Smooth muscle cell (in vitro differentiated cells): ENCODE measurements at regions not wholly inside any gene's neighbourhood (a gene's known extent, or its start where the extent isn't known, plus 50 kb on each side); places are given as distances from the start of the nearest gene placed in this dataset.

ENCODE experiments used
- DNase-seq: peaks from one replicate; lab custom pipeline; 2025; ENCODE audit not compliant: unreplicated experiment; lab: John Stamatoyannopoulos, UW
- H2AFZ ChIP-seq: fragments of 200-600 bp; sonication (generic); 2 replicates; pipeline ENCODE4 v1.6.0; 2016; ENCODE audit warnings: antibody characterized with exemption, low read depth, mild to moderate bottlenecking
- H3F3A ChIP-seq: fragments of 200-600 bp; sonication (generic); 2 replicates; pipeline ENCODE4 v1.6.0; 2017; ENCODE audit warnings: antibody characterized with exemption, low read depth
- H3K27ac ChIP-seq: fragments of 200-600 bp; sonication (generic); 2 replicates; pipeline ENCODE4 v1.5.1; 2016; ENCODE audit warnings: low read depth, mild to moderate bottlenecking
- H3K27me3 ChIP-seq: fragments of 200-600 bp; sonication (generic); 2 replicates; pipeline ENCODE4 v1.6.1; 2016; ENCODE audit warnings: low read depth, mild to moderate bottlenecking
- H3K36me3 ChIP-seq: fragments of 200-600 bp; sonication (generic); 2 replicates; pipeline ENCODE4 v1.5.1; 2016; ENCODE audit warnings: low read depth
- H3K4me1 ChIP-seq: fragments of 200-600 bp; sonication (generic); 2 replicates; pipeline ENCODE4 v1.5.1; 2016; ENCODE audit warnings: low read depth
- H3K4me2 ChIP-seq: fragments of 200-600 bp; sonication (generic); 2 replicates; pipeline ENCODE4 v1.6.0; 2016; ENCODE audit warnings: mild to moderate bottlenecking
- H3K4me3 ChIP-seq: fragments of 200-600 bp; sonication (generic); 2 replicates; pipeline ENCODE4 v1.5.1; 2016; ENCODE audit warnings: mild to moderate bottlenecking
- H3K79me2 ChIP-seq: fragments of 200-600 bp; sonication (generic); 2 replicates; pipeline ENCODE4 v1.6.0; 2016; ENCODE audit warnings: low read depth, mild to moderate bottlenecking
- H3K9ac ChIP-seq: fragments of 200-600 bp; sonication (generic); 2 replicates; pipeline ENCODE4 v1.6.0; 2016; ENCODE audit warnings: low read depth
- H3K9me3 ChIP-seq: fragments of 200-600 bp; sonication (generic); replicated peaks from 2 replicates; pipeline ENCODE4 v1.5.1; 2016; ENCODE audit warnings: low read depth
- H4K20me1 ChIP-seq: fragments of 200-600 bp; sonication (generic); 2 replicates; pipeline ENCODE4 v1.6.0; 2016; ENCODE audit warnings: low read depth
- WGBS: methylation state at CpG from one replicate; pipeline ENCODE4 v1.1.7; 2016; ENCODE audit warnings: low lambda C conversion rate; 5-methylcytosine and 5-hydroxymethylcytosine counted together
- TF ChIP-seq, protein P1 (sequence below): fragments of 200-600 bp; sonication (generic); IDR thresholded peaks from 2 replicates; pipeline ENCODE4 v1.5.1; 2017; ENCODE audit warnings: borderline replicate concordance, mild to moderate bottlenecking, antibody characterized with exemption; ENCODE audit not compliant: insufficient read depth, poor library complexity, severe bottlenecking

DNA sequence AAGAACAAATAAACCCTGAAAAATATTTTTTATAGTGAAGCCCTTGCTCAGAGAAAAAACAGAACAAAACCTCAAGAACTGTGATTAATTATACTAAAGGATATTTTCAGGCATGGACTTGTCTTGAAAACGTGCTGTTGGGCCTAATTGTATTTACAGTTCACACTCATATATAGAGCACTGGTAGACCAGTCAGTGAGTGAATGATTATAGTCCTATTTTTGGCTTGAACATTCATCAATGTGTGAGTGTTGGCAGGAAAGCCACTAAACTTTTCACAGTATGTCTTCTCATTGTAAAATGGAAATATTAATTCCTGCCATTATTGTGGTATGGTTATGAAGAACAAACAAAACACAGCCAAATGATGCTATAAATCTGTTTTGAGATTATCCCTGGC is 462.8 kb downstream of the KCNA4 start:
- 41% methylated on average over 1 of the region's 1 CpG for WGBS
- H3K9ac ChIP-seq: no peak overlapping the region
- no peaks in the 10 kb centered on the region for H3K36me3 ChIP-seq
- DNase-seq: no peak
- no peak overlapping the region for H3K4me3 ChIP-seq
- H3K27me3 ChIP-seq: no peaks in the 10 kb centered on the region
- H3K4me2 ChIP-seq: no peak overlapping the region
- TF ChIP-seq, protein P1, sequence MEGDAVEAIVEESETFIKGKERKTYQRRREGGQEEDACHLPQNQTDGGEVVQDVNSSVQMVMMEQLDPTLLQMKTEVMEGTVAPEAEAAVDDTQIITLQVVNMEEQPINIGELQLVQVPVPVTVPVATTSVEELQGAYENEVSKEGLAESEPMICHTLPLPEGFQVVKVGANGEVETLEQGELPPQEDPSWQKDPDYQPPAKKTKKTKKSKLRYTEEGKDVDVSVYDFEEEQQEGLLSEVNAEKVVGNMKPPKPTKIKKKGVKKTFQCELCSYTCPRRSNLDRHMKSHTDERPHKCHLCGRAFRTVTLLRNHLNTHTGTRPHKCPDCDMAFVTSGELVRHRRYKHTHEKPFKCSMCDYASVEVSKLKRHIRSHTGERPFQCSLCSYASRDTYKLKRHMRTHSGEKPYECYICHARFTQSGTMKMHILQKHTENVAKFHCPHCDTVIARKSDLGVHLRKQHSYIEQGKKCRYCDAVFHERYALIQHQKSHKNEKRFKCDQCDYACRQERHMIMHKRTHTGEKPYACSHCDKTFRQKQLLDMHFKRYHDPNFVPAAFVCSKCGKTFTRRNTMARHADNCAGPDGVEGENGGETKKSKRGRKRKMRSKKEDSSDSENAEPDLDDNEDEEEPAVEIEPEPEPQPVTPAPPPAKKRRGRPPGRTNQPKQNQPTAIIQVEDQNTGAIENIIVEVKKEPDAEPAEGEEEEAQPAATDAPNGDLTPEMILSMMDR: no peak
- no peaks in the 10 kb centered on the region for H4K20me1 ChIP-seq
- no peaks in the 10 kb centered on the region for H3K9me3 ChIP-seq
- no peaks in the 10 kb centered on the region for H3K79me2 ChIP-seq
- H3K27ac ChIP-seq: no peak overlapping the region
- no peaks in the 10 kb centered on the region for H3K4me1 ChIP-seq
- H3F3A ChIP-seq: no peaks in the 10 kb centered on the region
- no peak overlapping the region for H2AFZ ChIP-seq

DNA sequence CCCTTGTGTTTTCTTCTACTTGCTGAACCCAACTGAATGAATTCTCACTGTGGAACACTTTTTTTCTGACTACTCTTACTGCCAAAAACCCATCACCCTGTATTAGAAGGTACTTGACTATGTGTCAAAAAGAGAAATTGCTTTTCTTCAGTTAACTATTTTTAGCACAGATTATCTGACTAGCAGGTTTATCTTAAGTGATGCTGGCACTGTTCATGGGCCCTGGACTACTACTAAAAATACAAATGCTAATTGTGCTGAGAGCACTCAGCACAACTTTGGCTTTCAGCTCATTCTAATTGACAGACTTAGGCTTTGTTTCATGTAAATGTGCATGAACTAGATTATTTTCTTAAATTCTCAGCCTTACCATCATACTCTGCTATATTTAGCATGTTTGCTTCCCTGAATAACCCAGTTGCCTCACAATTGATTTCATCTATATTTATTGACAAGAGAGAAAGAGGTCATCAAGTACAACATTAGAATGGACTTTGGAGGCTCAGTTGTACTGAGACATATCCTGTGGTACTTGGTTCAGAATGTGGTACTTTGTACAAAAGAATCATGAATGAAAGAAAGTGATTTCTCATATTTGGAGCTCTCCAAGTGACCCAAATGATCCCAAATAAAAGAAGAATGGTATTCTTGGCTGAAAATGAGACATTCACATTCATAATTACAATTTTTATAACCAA is 478.3 kb downstream of the KCNA4 start:
- no peaks in the 10 kb centered on the region for H3F3A ChIP-seq
- no peak overlapping the region for H3K9ac ChIP-seq
- no peaks in the 10 kb centered on the region for H4K20me1 ChIP-seq
- H3K27ac ChIP-seq: no peak overlapping the region
- no peak for DNase-seq
- no peak overlapping the region for H3K4me3 ChIP-seq
- no peaks in the 10 kb centered on the region for H3K36me3 ChIP-seq
- TF ChIP-seq, protein P1: no peak
- H3K4me1 ChIP-seq: no peaks in the 10 kb centered on the region
- H3K79me2 ChIP-seq: no peaks in the 10 kb centered on the region
- H2AFZ ChIP-seq: no peak overlapping the region
- no peaks in the 10 kb centered on the region for H3K27me3 ChIP-seq
- no peaks in the 10 kb centered on the region for H3K9me3 ChIP-seq
- H3K4me2 ChIP-seq: no peak overlapping the region

DNA sequence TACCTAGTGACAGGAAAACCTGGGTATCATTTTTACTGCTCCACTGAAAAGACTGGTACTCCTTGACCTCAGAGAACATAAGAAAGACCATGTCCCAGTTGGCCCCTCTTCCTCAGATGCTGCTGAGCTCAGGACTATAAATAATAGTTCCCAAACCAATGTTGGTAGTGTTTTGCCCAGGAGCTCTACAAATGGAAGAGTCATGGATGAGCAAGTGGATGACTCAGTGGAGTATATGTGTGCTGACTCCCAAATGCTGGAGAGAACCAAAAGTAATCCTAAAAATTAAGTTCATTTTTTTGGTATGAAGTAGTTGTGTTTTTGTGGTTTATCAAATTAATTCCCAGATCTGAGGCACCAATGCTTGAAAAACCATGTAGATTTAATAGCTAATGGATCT is 482.0 kb downstream of the KCNA4 start:
- Histone ChIP-seq H4K20me1 (no peaks in the 10 kb centered on the region), H3K4me3 (no peak overlapping the region), H3K79me2 (no peaks in the 10 kb centered on the region), H3K4me1 (no peaks in the 10 kb centered on the region), H3K27me3 (no peaks in the 10 kb centered on the region), H3K36me3 (no peaks in the 10 kb centered on the region), H3F3A (no peaks in the 10 kb centered on the region), H3K9ac (no peak overlapping the region), H3K27ac (no peak overlapping the region), H3K9me3 (no peaks in the 10 kb centered on the region), H3K4me2 (no peak overlapping the region), H2AFZ (no peak overlapping the region)
- TF ChIP-seq, protein P1: no peak
- no peak for DNase-seq

DNA sequence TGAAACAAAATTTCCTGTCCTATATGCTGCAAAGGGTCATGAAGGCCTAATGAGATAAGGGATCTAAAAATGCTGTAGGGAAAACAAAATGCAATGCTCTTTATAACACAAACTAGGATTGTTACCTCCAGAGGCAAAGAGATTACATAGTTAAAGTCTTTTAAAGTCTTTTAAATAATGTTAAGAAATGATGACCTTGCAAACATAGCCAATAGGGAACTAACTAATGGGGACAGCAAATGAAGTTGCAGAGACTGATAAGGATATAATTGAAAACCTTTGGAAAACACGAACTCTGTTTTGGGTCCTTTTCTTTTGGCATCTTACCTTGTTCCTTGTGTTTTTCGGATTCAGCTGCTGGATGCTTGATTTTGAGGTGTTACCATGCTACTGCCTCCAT is 485.9 kb downstream of the KCNA4 start:
- no peak for DNase-seq
- H4K20me1 ChIP-seq: no peaks in the 10 kb centered on the region
- H2AFZ ChIP-seq: no peak overlapping the region
- no peaks in the 10 kb centered on the region for H3K79me2 ChIP-seq
- WGBS: 82% methylated on average over 2 of the region's 2 CpGs
- no peak overlapping the region for H3K4me3 ChIP-seq
- no peaks in the 10 kb centered on the region for H3F3A ChIP-seq
- no peaks in the 10 kb centered on the region for H3K4me1 ChIP-seq
- no peak overlapping the region for H3K27ac ChIP-seq
- H3K9ac ChIP-seq: no peak overlapping the region
- TF ChIP-seq, protein P1: no peak
- no peaks in the 10 kb centered on the region for H3K27me3 ChIP-seq
- no peak overlapping the region for H3K4me2 ChIP-seq
- H3K36me3 ChIP-seq: no peaks in the 10 kb centered on the region
- no peaks in the 10 kb centered on the region for H3K9me3 ChIP-seq
